HCT116 (cell line): ENCODE measurements at regions not wholly inside any gene's neighbourhood (a gene's known extent, or its start where the extent isn't known, plus 50 kb on each side); places are given as distances from the start of the nearest gene placed in this dataset.

Experiments
- POLR2A ChIP-seq: IDR thresholded peaks from 2 replicates; pipeline ENCODE4 v1.7.0; 2011; ENCODE audit warnings: borderline replicate concordance; ENCODE audit not compliant: insufficient read depth, insufficient read length; ENCODE audit errors: extremely low read depth
- SRF ChIP-seq: IDR thresholded peaks from 2 replicates; pipeline ENCODE4 v1.6.1; 2012; ENCODE audit warnings: low read depth
- TF ChIP-seq, protein P1 (sequence below), 3 experiments: fragments of 200-600 bp in 1 of 3; sonication (generic) in 1 of 3; IDR thresholded peaks in 2 of 3; conservative IDR thresholded peaks in 1 of 3; 2 replicates each; pipeline ENCODE4 v1.5.1; 2012 to 2017; ENCODE audit warnings: low read depth in 2 of 3, low read length in 2 of 3, antibody characterized with exemption in 1 of 3, borderline replicate concordance in 1 of 3, control low read depth in 1 of 3, mild to moderate bottlenecking in 1 of 3, mixed read lengths in 1 of 3, mixed run types in 1 of 3, moderate library complexity in 1 of 3; ENCODE audit not compliant: insufficient read depth in 1 of 3

DNA sequence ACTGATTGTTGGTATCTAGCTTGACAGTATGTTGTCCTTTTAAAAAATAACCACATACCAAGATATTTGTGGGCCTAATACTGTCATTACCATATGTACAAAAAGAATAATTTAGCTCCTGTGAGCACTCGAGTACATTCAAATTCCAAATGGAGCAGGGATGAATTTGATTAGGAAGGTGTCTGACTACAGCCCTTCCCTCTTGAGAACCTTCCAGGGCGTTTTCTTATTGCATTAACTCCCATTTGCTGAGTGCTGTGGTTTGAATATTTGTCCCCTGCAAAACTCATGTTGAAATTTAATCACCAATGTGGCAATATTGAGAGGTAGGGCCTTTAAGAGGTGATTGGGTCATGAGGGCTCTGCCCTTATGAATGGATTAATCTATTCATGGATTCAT is 76.9 kb upstream of the RALY start:
- TF ChIP-seq, protein P1, sequence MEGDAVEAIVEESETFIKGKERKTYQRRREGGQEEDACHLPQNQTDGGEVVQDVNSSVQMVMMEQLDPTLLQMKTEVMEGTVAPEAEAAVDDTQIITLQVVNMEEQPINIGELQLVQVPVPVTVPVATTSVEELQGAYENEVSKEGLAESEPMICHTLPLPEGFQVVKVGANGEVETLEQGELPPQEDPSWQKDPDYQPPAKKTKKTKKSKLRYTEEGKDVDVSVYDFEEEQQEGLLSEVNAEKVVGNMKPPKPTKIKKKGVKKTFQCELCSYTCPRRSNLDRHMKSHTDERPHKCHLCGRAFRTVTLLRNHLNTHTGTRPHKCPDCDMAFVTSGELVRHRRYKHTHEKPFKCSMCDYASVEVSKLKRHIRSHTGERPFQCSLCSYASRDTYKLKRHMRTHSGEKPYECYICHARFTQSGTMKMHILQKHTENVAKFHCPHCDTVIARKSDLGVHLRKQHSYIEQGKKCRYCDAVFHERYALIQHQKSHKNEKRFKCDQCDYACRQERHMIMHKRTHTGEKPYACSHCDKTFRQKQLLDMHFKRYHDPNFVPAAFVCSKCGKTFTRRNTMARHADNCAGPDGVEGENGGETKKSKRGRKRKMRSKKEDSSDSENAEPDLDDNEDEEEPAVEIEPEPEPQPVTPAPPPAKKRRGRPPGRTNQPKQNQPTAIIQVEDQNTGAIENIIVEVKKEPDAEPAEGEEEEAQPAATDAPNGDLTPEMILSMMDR (IDR thresholded peaks at IDR 0.05 in 2 of 3, conservative IDR thresholded peaks at IDR 0.05 in 1 of 3; ENCODE audit: borderline replicate concordance in 1 of 3, insufficient read depth in 1 of 3, low read depth in 2 of 3, low read length in 2 of 3): no peak
- TF ChIP-seq SRF (no peak), POLR2A (no peak)
